Heart left ventricle (tissue), 13 donors: ENCODE measurements at regions not wholly inside any gene's neighbourhood (a gene's known extent, or its start where the extent isn't known, plus 50 kb on each side); places are given as distances from the start of the nearest gene placed in this dataset.

Experiments used
- CTCF ChIP-seq, 12 donors: fragments of 200-600 bp; sonication (generic) in 4 of 12; IDR thresholded peaks; one replicate each; pipeline versions ENCODE4 v1.5.0 to v1.8.0; 2018 to 2022; ENCODE audit warnings: antibody characterized with exemption in 12 of 12, mild to moderate bottlenecking in 5 of 12
- POLR2A ChIP-seq, 2 donors: fragments of 450-650 bp; IDR thresholded peaks; one replicate each; pipeline ENCODE4 v1.6.1; 2017; ENCODE audit warnings: antibody characterized with exemption in 2 of 2, mild to moderate bottlenecking in 2 of 2, moderate library complexity in 2 of 2
- donor health status: ischemic (EF 13 %, LVEDD 7.1; RV severe dilation, severe dysfunction).
- donor health status: DM: no; HTN: yes; CAD: no.
- donor health status: DM: no; HTN: no; CAD: no.
- donor health status: ischemic (EF 25% LVEDD 6.9; RV normal size, moderate dysfunction).
- donor health status: ischemic (EF 25% LVEDD 5.7; RV mildly dilated, moderate dysfunction).
- donor health status: ischemic (EF 35%, LVEDD 5.7; RV mildly dilated, moderate dysfunction).
- donor health status: nonischemic (EF 11% LVEDD 7.7; RV severe dilation, severe dysfunction).
- donor health status: DM: yes; HTN: yes; CAD: no.
- donor health status: PGD.
- donor health status: ischemic (EF 29% LVEDD 5.4; RV normal size, mild dysfunction).
- donor health status: nonischemic (EF 23%, LVEDD 6.1; RV moderate dilation, normal function).

DNA sequence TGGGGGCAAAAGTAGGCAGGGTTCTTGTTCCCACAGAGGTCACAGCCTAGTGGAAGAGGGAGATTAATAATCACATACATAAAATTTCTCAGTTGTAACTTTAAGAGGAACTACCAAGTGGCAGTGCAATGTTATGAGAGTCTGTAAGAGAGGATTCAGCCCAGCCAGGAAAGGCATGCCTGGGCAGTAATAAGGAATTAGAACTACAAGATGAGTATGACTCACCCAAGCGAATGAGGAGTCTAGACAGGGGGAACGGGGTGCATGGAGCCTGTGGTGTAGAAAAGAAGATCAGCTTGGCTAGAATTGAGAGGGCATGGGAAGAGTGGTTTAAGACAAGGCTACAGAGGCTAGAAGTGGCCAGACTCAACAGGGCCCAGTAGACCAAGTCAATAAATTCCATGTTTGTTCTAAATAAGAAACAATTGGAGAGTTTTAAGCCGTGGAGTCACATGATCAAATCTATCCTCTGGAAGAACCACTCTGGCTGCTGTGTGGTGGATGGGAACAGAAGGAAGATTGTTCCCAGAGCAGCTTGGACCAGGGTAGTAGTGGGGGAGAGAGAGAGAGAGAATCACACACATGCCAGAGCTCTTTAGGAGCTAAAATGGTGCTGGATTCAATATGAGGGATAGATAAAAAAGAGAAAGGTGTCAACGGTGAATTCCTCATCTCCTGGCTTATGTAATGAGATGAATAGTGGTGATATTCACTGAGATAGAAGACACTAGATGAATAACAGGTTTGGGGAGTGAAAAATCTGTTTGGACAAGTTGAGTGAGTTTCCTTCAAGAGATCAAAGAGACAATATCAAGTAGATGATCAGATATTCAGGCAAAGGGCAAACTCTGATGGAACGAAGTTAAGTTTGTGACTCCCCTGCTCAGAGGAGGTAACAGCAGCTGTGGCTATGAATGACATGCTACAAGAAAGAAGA lies 265.1 kb downstream of the FGFR2 start:
- TF ChIP-seq CTCF (IDR thresholded peaks at IDR 0.05) (no peak), POLR2A (IDR thresholded peaks at IDR 0.05) (no peak)
